GM19043 (cell line): ENCODE measurements at regions not wholly inside any gene's neighbourhood (a gene's known extent, or its start where the extent isn't known, plus 50 kb on each side); places are given as distances from the start of the nearest gene placed in this dataset.

Experiments used
- ATAC-seq: cut with Tn5 transposase; IDR thresholded peaks from one replicate; pipeline ENCODE4 v1.9.1; 2021; ENCODE audit warnings: low read depth; ENCODE audit not compliant: unreplicated experiment

- ATAC-seq, result no peak
Observed at GRCh38 chr12:42663621-42664020, 74.1 kb upstream of the PRICKLE1 start.

GRCh38 chr12:42660968-42661937, 71.7 kb upstream of the PRICKLE1 start:
- ATAC-seq, result no peak

- no peak for ATAC-seq
Observed at GRCh38 chr12:42660117-42660516, 70.6 kb upstream of the PRICKLE1 start.

GRCh38 chr12:42652048-42652447, 62.5 kb upstream of the PRICKLE1 start:
- no peak for ATAC-seq

- no peak for ATAC-seq
Observed at GRCh38 chr12:42648061-42648460, 58.5 kb upstream of the PRICKLE1 start.

- ATAC-seq, result no peak
Observed at GRCh38 chr12:42643881-42644579, 54.5 kb upstream of the PRICKLE1 start.

GRCh38 chr12:42641221-42641885, 51.8 kb upstream of the PRICKLE1 start:
- ATAC-seq, result no peak

- no peak for ATAC-seq
Observed at GRCh38 chr12:42640391-42640790, 50.8 kb upstream of the PRICKLE1 start.

- ATAC-seq, result no peak
Observed at GRCh38 chr12:42639556-42639955, 50.0 kb upstream of the PRICKLE1 start.
